Cardiac muscle cell (in vitro differentiated cells and primary cell): ENCODE measurements at regions not wholly inside any gene's neighbourhood (a gene's known extent, or its start where the extent isn't known, plus 50 kb on each side); places are given as distances from the start of the nearest gene placed in this dataset.

Source experiments
- DNase-seq, 2 donors: peaks; one replicate each; pipeline versions ENCODE4 v3.0.0 to v3.0.0-alpha.2; 2010 to 2017; ENCODE audit warnings: low read depth in 1 of 2, low spot score in 1 of 2
- H3K27ac ChIP-seq: fragments of 200-600 bp; sonication (generic); 2 replicates; pipeline ENCODE4 v1.5.1; 2016
- H3K27me3 ChIP-seq: fragments of 200-600 bp; sonication (generic); 2 replicates; pipeline ENCODE4 v1.6.0; 2016; ENCODE audit warnings: control low read depth
- H3K36me3 ChIP-seq: fragments of 200-600 bp; sonication (generic); 2 replicates; pipeline ENCODE4 v1.5.1; 2016; ENCODE audit warnings: control low read depth
- H3K4me1 ChIP-seq: fragments of 200-600 bp; sonication (generic); 2 replicates; pipeline ENCODE4 v1.8.1; 2017; ENCODE audit warnings: low read depth, mild to moderate bottlenecking, mixed run types
- H3K4me3 ChIP-seq: fragments of 200-600 bp; sonication (generic); 2 replicates; pipeline ENCODE4 v1.5.1; 2016; ENCODE audit warnings: mild to moderate bottlenecking
- H3K9me3 ChIP-seq: fragments of 200-600 bp; sonication (generic); 2 replicates; pipeline ENCODE4 v1.5.1; 2017; ENCODE audit warnings: low read depth, mild to moderate bottlenecking, control low read depth
- TF ChIP-seq, protein P1 (sequence below): IDR thresholded peaks from 2 replicates; pipeline ENCODE4 v1.5.1; 2012; ENCODE audit warnings: low read depth, mild to moderate bottlenecking, low read length

DNA sequence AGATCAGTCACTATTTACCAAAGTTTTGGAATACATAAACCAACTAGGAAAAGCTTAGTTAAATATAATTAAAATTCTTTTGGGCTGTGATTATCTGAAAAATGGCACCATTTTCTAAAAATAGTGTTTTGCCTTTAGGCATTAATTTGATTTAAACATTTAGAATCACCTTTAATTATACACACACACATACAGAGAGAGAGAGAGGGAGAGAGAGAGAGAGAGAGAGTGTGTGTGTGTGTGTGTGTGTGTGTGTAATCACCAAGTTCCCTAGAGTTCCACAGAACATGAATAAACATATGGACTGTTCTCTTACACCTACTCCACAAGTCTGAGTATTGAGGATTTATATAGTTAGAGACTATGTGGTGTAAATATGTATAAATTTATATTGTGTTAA lies 141.2 kb upstream of the ATXN1 start:
- Histone ChIP-seq H3K36me3 (no peaks in the 10 kb centered on the region), H3K4me1 (peaks cover 5% of the 10 kb centered on the region), H3K4me3 (no peak overlapping the region), H3K27ac (no peak overlapping the region), H3K9me3 (no peaks in the 10 kb centered on the region), H3K27me3 (no peaks in the 10 kb centered on the region)
- no peak for DNase-seq
- TF ChIP-seq, protein P1, sequence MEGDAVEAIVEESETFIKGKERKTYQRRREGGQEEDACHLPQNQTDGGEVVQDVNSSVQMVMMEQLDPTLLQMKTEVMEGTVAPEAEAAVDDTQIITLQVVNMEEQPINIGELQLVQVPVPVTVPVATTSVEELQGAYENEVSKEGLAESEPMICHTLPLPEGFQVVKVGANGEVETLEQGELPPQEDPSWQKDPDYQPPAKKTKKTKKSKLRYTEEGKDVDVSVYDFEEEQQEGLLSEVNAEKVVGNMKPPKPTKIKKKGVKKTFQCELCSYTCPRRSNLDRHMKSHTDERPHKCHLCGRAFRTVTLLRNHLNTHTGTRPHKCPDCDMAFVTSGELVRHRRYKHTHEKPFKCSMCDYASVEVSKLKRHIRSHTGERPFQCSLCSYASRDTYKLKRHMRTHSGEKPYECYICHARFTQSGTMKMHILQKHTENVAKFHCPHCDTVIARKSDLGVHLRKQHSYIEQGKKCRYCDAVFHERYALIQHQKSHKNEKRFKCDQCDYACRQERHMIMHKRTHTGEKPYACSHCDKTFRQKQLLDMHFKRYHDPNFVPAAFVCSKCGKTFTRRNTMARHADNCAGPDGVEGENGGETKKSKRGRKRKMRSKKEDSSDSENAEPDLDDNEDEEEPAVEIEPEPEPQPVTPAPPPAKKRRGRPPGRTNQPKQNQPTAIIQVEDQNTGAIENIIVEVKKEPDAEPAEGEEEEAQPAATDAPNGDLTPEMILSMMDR = no peak

DNA sequence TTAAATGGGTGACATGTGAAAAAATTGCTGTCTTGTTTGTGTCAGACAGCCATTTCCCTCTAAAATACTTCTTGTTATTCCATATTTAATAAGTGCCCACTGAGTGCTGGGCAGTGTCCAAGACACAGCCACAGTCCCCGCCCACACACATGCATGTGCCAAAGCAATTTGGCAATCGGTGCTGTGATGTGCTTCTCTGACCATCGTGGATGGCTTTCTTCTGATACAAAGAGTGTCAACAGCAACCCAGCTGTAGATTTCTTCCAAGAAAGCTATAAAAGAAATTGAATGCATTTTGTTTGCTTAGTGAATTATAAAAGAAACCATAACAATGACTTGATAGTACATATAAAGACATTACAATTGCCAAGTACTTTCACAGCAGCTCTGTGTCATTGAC lies 140.5 kb upstream of the ATXN1 start:
- Histone ChIP-seq H3K9me3 (no peaks in the 10 kb centered on the region), H3K27me3 (no peaks in the 10 kb centered on the region), H3K4me1 (peaks cover 5% of the 10 kb centered on the region), H3K4me3 (no peak overlapping the region), H3K36me3 (no peaks in the 10 kb centered on the region), H3K27ac (no peak overlapping the region)
- DNase-seq = peak in 1 of 2 donors; percentile 91
- TF ChIP-seq, protein P1 = no peak

- H3K9me3 ChIP-seq = no peaks in the 10 kb centered on the region
- no peaks in the 10 kb centered on the region for H3K36me3 ChIP-seq
- no peak overlapping the region for H3K27ac ChIP-seq
- peaks cover 5% of the 10 kb centered on the region for H3K4me1 ChIP-seq
- H3K4me3 ChIP-seq = no peak overlapping the region
- TF ChIP-seq, protein P1 = no peak
- no peaks in the 10 kb centered on the region for H3K27me3 ChIP-seq
- DNase-seq = no peak
Measured at GRCh38 chr6:16901306-16901705, 140.0 kb upstream of the ATXN1 start.

GRCh38 chr6:16898640-16899396 lies 137.6 kb upstream of the ATXN1 start:
- TF ChIP-seq, protein P1 = no peak
- DNase-seq = no peak
- H3K9me3 ChIP-seq = no peaks in the 10 kb centered on the region
- peaks cover 5% of the 10 kb centered on the region for H3K4me1 ChIP-seq
- H3K4me3 ChIP-seq = no peak overlapping the region
- no peaks in the 10 kb centered on the region for H3K36me3 ChIP-seq
- H3K27ac ChIP-seq = no peak overlapping the region
- H3K27me3 ChIP-seq = no peaks in the 10 kb centered on the region

DNA sequence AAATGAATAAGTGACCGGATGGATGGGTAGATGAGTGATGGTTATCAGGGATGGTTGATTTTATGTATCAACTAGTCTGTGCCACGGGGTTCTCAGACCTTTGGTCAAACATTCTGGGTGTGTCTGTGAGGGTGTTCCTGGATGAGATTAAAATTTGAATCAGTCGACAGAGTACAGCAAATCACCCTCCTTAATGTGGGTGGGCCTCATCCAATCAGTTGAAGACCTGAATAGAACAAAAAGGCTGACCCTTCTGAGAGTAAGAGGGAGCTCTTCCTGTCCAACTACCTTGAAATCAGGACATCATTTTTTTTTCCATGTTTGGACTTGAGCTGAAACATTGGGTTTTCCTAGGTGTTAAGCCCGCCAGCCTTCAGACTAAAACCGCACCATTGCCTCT lies 136.4 kb upstream of the ATXN1 start:
- H3K9me3 ChIP-seq = no peaks in the 10 kb centered on the region
- no peaks in the 10 kb centered on the region for H3K36me3 ChIP-seq
- no peak overlapping the region for H3K4me3 ChIP-seq
- H3K4me1 ChIP-seq = peaks cover 5% of the 10 kb centered on the region
- TF ChIP-seq, protein P1 = no peak
- no peak for DNase-seq
- H3K27ac ChIP-seq = no peak overlapping the region
- H3K27me3 ChIP-seq = no peaks in the 10 kb centered on the region
